Coronary artery (tissue), 2 donors: ENCODE measurements at regions not wholly inside any gene's neighbourhood (a gene's known extent, or its start where the extent isn't known, plus 50 kb on each side); places are given as distances from the start of the nearest gene placed in this dataset.

Experiments used
- DNase-seq: peaks from one replicate; pipeline ENCODE4 v3.0.0-alpha.2; 2017; ENCODE audit warnings: low spot score
- H3K27ac ChIP-seq, 2 donors: fragments of 200-600 bp; sonication (generic); one replicate each; pipeline ENCODE4 v1.5.1; 2016 to 2019
- H3K4me3 ChIP-seq: fragments of 200-600 bp; sonication (generic); 2 replicates; pipeline ENCODE4 v1.5.1; 2016; ENCODE audit warnings: mild to moderate bottlenecking, moderate library complexity
- CTCF ChIP-seq: fragments of 200-600 bp; sonication (generic); IDR thresholded peaks from one replicate; pipeline ENCODE4 v1.5.1; 2019; ENCODE audit warnings: antibody characterized with exemption

GRCh38 chr18:40937386-40937785 lies 1017.6 kb upstream of the PIK3C3 start:
- H3K27ac ChIP-seq: no peak overlapping the region
- TF ChIP-seq CTCF: no peak
- no peak for DNase-seq
- no peak overlapping the region for H3K4me3 ChIP-seq

GRCh38 chr18:40935423-40935822 lies 1019.6 kb upstream of the PIK3C3 start:
- no peak for TF ChIP-seq CTCF
- no peak for DNase-seq
- H3K27ac ChIP-seq: no peak overlapping the region
- no peak overlapping the region for H3K4me3 ChIP-seq

GRCh38 chr18:40932862-40933261 lies 1022.2 kb upstream of the PIK3C3 start:
- Histone ChIP-seq H3K27ac (no peak overlapping the region), H3K4me3 (no peak overlapping the region)
- no peak for DNase-seq
- no peak for TF ChIP-seq CTCF

- Histone ChIP-seq H3K4me3 (no peak overlapping the region), H3K27ac (no peak overlapping the region)
- TF ChIP-seq CTCF: no peak
- DNase-seq: no peak
Measured at GRCh38 chr18:40930211-40930882, 1024.7 kb upstream of the PIK3C3 start.

GRCh38 chr18:40929399-40929798 lies 1025.6 kb upstream of the PIK3C3 start:
- no peak overlapping the region for H3K27ac ChIP-seq
- H3K4me3 ChIP-seq: no peak overlapping the region
- TF ChIP-seq CTCF: no peak
- no peak for DNase-seq

- DNase-seq: no peak
- TF ChIP-seq CTCF: no peak
- Histone ChIP-seq H3K27ac (no peak overlapping the region), H3K4me3 (no peak overlapping the region)
Measured at GRCh38 chr18:40926679-40927078, 1028.4 kb upstream of the PIK3C3 start.

- TF ChIP-seq CTCF: no peak
- H3K4me3 ChIP-seq: no peak overlapping the region
- H3K27ac ChIP-seq: no peak overlapping the region
- no peak for DNase-seq
Measured at GRCh38 chr18:40925071-40925541, 1029.9 kb upstream of the PIK3C3 start.
